Panc1 (cell line): ENCODE measurements at regions not wholly inside any gene's neighbourhood (a gene's known extent, or its start where the extent isn't known, plus 50 kb on each side); places are given as distances from the start of the nearest gene placed in this dataset.

ENCODE experiments used
- CTCF ChIP-seq: fragments of 450-650 bp; IDR thresholded peaks from 2 replicates; pipeline ENCODE4 v1.5.1; 2017; ENCODE audit warnings: mild to moderate bottlenecking
- POLR2AphosphoS5 ChIP-seq: IDR thresholded peaks from 2 replicates; pipeline ENCODE4 v1.6.1; 2012; ENCODE audit warnings: mild to moderate bottlenecking, low read depth, low read length, moderate library complexity
- SIN3A ChIP-seq: IDR thresholded peaks from 2 replicates; pipeline ENCODE4 v1.6.1; 2012; ENCODE audit warnings: low read depth, mild to moderate bottlenecking, low read length, moderate library complexity, borderline replicate concordance; ENCODE audit not compliant: insufficient read depth
- TF ChIP-seq, protein P1 (sequence below), 2 experiments: IDR thresholded peaks; 2 replicates each; pipeline ENCODE4 v1.6.1; 2011 to 2012; ENCODE audit warnings: low read depth in 2 of 2, control low read depth in 1 of 2, low read length in 1 of 2, mild to moderate bottlenecking in 1 of 2, moderate library complexity in 1 of 2; ENCODE audit not compliant: insufficient read depth in 1 of 2

GRCh38 chr2:8619071-8619470, 62.8 kb upstream of the ID2 start:
- TF ChIP-seq CTCF (no peak), POLR2AphosphoS5 (no peak), SIN3A (no peak)
- TF ChIP-seq, protein P1, sequence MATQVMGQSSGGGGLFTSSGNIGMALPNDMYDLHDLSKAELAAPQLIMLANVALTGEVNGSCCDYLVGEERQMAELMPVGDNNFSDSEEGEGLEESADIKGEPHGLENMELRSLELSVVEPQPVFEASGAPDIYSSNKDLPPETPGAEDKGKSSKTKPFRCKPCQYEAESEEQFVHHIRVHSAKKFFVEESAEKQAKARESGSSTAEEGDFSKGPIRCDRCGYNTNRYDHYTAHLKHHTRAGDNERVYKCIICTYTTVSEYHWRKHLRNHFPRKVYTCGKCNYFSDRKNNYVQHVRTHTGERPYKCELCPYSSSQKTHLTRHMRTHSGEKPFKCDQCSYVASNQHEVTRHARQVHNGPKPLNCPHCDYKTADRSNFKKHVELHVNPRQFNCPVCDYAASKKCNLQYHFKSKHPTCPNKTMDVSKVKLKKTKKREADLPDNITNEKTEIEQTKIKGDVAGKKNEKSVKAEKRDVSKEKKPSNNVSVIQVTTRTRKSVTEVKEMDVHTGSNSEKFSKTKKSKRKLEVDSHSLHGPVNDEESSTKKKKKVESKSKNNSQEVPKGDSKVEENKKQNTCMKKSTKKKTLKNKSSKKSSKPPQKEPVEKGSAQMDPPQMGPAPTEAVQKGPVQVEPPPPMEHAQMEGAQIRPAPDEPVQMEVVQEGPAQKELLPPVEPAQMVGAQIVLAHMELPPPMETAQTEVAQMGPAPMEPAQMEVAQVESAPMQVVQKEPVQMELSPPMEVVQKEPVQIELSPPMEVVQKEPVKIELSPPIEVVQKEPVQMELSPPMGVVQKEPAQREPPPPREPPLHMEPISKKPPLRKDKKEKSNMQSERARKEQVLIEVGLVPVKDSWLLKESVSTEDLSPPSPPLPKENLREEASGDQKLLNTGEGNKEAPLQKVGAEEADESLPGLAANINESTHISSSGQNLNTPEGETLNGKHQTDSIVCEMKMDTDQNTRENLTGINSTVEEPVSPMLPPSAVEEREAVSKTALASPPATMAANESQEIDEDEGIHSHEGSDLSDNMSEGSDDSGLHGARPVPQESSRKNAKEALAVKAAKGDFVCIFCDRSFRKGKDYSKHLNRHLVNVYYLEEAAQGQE (IDR thresholded peaks at IDR 0.05; ENCODE audit: insufficient read depth in 1 of 2, low read depth in 2 of 2, low read length in 1 of 2), result no peak
